Fibroblast of pulmonary artery (primary cell): ENCODE measurements at regions not wholly inside any gene's neighbourhood (a gene's known extent, or its start where the extent isn't known, plus 50 kb on each side); places are given as distances from the start of the nearest gene placed in this dataset.

Experiments
- DNase-seq: peaks from one replicate; pipeline ENCODE4 v3.0.0-alpha.2; 2010; ENCODE audit warnings: low read depth
- H3K4me3 ChIP-seq: replicated peaks from 2 replicates; pipeline ENCODE4 v1.5.1; 2011; ENCODE audit warnings: low read depth, mild to moderate bottlenecking, control low read depth, low read length, moderate library complexity
- TF ChIP-seq, protein P1 (sequence below): IDR thresholded peaks from 2 replicates; pipeline ENCODE4 v1.5.1; 2011; ENCODE audit warnings: mild to moderate bottlenecking, control low read depth, low read length, inconsistent platforms; ENCODE audit errors: missing control alignments

DNA sequence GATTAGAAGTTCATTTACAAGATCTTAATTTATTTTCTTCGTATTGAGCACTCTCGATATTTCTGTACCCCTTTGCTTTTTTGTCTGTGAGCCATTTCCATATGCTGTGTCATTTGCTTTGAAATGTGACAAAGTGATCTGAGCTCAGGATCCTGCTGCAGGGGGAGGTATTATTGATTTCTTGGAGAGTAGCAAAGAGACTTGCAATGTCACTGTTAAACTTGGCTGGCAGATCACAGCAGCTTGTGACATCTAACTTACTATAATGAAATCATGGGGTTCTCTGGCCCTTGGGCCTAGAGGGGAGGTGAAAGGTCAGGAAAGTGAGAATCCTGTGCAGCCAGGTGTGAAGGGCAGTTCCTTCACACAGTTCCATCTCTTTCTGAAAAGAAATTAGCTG lies 923.4 kb downstream of the REEP3 start:
- TF ChIP-seq, protein P1, sequence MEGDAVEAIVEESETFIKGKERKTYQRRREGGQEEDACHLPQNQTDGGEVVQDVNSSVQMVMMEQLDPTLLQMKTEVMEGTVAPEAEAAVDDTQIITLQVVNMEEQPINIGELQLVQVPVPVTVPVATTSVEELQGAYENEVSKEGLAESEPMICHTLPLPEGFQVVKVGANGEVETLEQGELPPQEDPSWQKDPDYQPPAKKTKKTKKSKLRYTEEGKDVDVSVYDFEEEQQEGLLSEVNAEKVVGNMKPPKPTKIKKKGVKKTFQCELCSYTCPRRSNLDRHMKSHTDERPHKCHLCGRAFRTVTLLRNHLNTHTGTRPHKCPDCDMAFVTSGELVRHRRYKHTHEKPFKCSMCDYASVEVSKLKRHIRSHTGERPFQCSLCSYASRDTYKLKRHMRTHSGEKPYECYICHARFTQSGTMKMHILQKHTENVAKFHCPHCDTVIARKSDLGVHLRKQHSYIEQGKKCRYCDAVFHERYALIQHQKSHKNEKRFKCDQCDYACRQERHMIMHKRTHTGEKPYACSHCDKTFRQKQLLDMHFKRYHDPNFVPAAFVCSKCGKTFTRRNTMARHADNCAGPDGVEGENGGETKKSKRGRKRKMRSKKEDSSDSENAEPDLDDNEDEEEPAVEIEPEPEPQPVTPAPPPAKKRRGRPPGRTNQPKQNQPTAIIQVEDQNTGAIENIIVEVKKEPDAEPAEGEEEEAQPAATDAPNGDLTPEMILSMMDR, result no peak
- H3K4me3 ChIP-seq, result no peak overlapping the region

GRCh38 chr10:64449603-64450002 lies 928.4 kb downstream of the REEP3 start:
- H3K4me3 ChIP-seq, result no peak overlapping the region
- DNase-seq, result no peak
- TF ChIP-seq, protein P1, result no peak

More for the DNA sequence above, 923.4 kb downstream of the REEP3 start:
- DNase-seq, result no peak

- no peak for DNase-seq
- H3K4me3 ChIP-seq, result no peak overlapping the region
- TF ChIP-seq, protein P1, result no peak
Measured at GRCh38 chr10:64450312-64450711, 929.1 kb downstream of the REEP3 start.

- no peak overlapping the region for H3K4me3 ChIP-seq
- DNase-seq, result no peak
- TF ChIP-seq, protein P1, result no peak
Measured at GRCh38 chr10:64454962-64455361, 933.8 kb downstream of the REEP3 start.

GRCh38 chr10:64458306-64458705 lies 937.1 kb downstream of the REEP3 start:
- no peak for DNase-seq
- TF ChIP-seq, protein P1, result no peak
- no peak overlapping the region for H3K4me3 ChIP-seq

- no peak for DNase-seq
- TF ChIP-seq, protein P1, result no peak
Measured at GRCh38 chr10:64463406-64463805, 942.2 kb downstream of the REEP3 start.

GRCh38 chr10:64465653-64466052 lies 944.5 kb downstream of the REEP3 start:
- DNase-seq, result no peak
- no peak overlapping the region for H3K4me3 ChIP-seq
- TF ChIP-seq, protein P1, result no peak

More at GRCh38 chr10:64463406-64463805, 942.2 kb downstream of the REEP3 start:
- no peak overlapping the region for H3K4me3 ChIP-seq
